ENCODE measurements at regions not wholly inside any gene's neighbourhood (a gene's known extent, or its start where the extent isn't known, plus 50 kb on each side); places are given as distances from the start of the nearest gene placed in this dataset.

DNA sequence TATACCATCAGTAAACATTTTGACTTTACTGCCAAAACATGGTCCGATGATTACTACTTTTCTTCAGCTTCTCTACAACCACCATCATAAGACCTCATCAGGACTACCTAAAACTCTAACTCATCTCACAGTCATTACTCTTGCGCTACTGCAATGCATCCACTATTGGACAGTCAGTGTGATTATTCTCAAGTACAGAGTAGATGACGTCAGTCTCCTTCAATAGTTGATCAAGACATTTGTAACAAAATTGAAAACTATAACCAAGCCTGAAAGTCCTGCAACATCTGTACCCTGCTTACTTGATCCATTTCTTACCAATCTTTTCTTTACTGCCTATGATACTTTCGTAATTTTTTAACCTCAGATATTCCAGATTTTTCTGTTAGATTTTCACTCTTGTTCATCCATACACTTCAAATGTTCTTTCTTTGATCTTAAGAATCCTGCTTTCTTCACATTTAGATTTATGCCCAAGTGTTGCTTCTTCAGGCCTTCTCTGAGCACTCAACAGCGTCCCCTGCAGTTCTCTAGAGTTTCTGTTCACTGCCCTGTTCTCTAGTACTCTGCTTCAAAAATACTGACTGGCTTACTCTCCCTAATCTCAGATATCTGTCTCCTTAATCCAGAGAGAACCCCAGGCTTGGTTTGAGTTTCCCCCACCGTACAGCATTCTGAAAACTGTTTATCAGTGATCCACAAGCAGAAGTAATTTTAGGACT lies 1517.6 kb downstream of the STIM2 start:
- Histone ChIP-seq H3K4me2 (ENCODE audit: control insufficient read depth, insufficient read depth) (no peak overlapping the region), H3K27me3 (replicated peaks in 1 of 2; ENCODE audit: control insufficient read depth in 2 of 2, insufficient read depth in 2 of 2, low read length in 1 of 2) (no peaks in the 10 kb centered on the region), H3K36me3 (ENCODE audit: control insufficient read depth in 2 of 2, insufficient read depth in 2 of 2, low read length in 1 of 2) (no peaks in the 10 kb centered on the region), H2AFZ (ENCODE audit: control insufficient read depth, low read depth, low read length) (no peak overlapping the region), H3K9ac (ENCODE audit: control insufficient read depth, insufficient read depth, low read length) (no peak overlapping the region), H3K79me2 (ENCODE audit: control insufficient read depth, insufficient read depth, low read length) (no peaks in the 10 kb centered on the region), H3K4me3 (no peak overlapping the region), H4K20me1 (ENCODE audit: control insufficient read depth, insufficient read depth) (no peaks in the 10 kb centered on the region), H3K4me1 (ENCODE audit: control insufficient read depth, insufficient read depth, low read length) (no peaks in the 10 kb centered on the region), H3K9me3 (replicated peaks; ENCODE audit: control insufficient read depth, insufficient read depth, low read length) (no peaks in the 10 kb centered on the region), H3K27ac (ENCODE audit: control insufficient read depth, insufficient read depth) (no peak overlapping the region)
- WGBS (ENCODE audit: insufficient coverage, insufficient replicate concordance, low lambda C conversion rate, missing lambda C conversion rate), result 17% methylated on average over 6 of the region's 6 CpGs
- ChIA-PET POLR2A (interaction anchor here (0.6 kb wide), 1 partner anchor 988 kb away, joined by 3 read pairs; no protein-coding TSS in a partner anchor), RAD21 (ENCODE audit: unreplicated experiment) (interaction anchor here (2.6 kb wide), 1 partner anchor 152 kb away, joined by 11 read pairs; no protein-coding TSS in a partner anchor), CTCF (interaction anchor here (0.7 to 2.2 kb wide), 5 partner anchors 13 to 152 kb away, joined by 3 to 22 read pairs (median 4); no protein-coding TSS in a partner anchor), SMC1A (ENCODE audit: uncharacterized antibody, unreplicated experiment) (interaction anchor here (1.2 to 2.5 kb wide), 2 partner anchors 13 to 153 kb away, joined by 3 to 15 read pairs; no protein-coding TSS in a partner anchor)
- intact Hi-C loops (cut with micrococcal nuclease; ENCODE audit: unreplicated experiment), result no loop called here
- DNase-seq (ENCODE audit: low read depth, low spot score) (no peak), FAIRE-seq (no peak), ATAC-seq (peak; percentile 40)
- no peak for TF ChIP-seq BCL11A (IDR thresholded peaks at IDR 0.05; ENCODE audit: low read depth, low read length)
- TF ChIP-seq, protein P1, sequence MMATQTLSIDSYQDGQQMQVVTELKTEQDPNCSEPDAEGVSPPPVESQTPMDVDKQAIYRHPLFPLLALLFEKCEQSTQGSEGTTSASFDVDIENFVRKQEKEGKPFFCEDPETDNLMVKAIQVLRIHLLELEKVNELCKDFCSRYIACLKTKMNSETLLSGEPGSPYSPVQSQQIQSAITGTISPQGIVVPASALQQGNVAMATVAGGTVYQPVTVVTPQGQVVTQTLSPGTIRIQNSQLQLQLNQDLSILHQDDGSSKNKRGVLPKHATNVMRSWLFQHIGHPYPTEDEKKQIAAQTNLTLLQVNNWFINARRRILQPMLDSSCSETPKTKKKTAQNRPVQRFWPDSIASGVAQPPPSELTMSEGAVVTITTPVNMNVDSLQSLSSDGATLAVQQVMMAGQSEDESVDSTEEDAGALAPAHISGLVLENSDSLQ (IDR thresholded peaks at IDR 0.05), result no peak
- peak; percentile 17; the same call in 1 of the 2 replicates for TF ChIP-seq ATF7 (IDR thresholded peaks at IDR 0.05; ENCODE audit: low read depth)
- TF ChIP-seq PAX5 (IDR thresholded peaks at IDR 0.05; ENCODE audit: borderline replicate concordance, low read depth, low read length), result no peak
- TF ChIP-seq, protein P2, sequence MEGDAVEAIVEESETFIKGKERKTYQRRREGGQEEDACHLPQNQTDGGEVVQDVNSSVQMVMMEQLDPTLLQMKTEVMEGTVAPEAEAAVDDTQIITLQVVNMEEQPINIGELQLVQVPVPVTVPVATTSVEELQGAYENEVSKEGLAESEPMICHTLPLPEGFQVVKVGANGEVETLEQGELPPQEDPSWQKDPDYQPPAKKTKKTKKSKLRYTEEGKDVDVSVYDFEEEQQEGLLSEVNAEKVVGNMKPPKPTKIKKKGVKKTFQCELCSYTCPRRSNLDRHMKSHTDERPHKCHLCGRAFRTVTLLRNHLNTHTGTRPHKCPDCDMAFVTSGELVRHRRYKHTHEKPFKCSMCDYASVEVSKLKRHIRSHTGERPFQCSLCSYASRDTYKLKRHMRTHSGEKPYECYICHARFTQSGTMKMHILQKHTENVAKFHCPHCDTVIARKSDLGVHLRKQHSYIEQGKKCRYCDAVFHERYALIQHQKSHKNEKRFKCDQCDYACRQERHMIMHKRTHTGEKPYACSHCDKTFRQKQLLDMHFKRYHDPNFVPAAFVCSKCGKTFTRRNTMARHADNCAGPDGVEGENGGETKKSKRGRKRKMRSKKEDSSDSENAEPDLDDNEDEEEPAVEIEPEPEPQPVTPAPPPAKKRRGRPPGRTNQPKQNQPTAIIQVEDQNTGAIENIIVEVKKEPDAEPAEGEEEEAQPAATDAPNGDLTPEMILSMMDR (IDR thresholded peaks at IDR 0.05 in 2 of 3, conservative IDR thresholded peaks at IDR 0.05 in 1 of 3; ENCODE audit: control insufficient read depth in 2 of 3, extremely low read depth in 1 of 3, insufficient read depth in 1 of 3, low read depth in 3 of 3, low read length in 3 of 3), result 0 out of 6 replicates have a peak, but pooled peaks of 1 of the 3 experiments have one; percentile 4
- BruUV-seq (replicated peaks), result no TSS peak
- in situ Hi-C loops (cut with MboI), result no loop called here

Data from GM12878 (cell line).